MM.1S (cell line): ENCODE measurements at regions not wholly inside any gene's neighbourhood (a gene's known extent, or its start where the extent isn't known, plus 50 kb on each side); places are given as distances from the start of the nearest gene placed in this dataset.

Experiments used
- CTCF ChIP-seq: fragments of 300-600 bp; sonication (generic); IDR thresholded peaks from 2 replicates; pipeline ENCODE4 v1.5.1; 2016; ENCODE audit warnings: antibody characterized with exemption, low read length, mixed read lengths
- EZH2 ChIP-seq: fragments of 300-600 bp; sonication (generic); optimal IDR thresholded peaks from 2 replicates; pipeline ENCODE3; 2017; ENCODE audit warnings: low read depth, mild to moderate bottlenecking, antibody characterized with exemption, low read length, mixed read lengths

- no peak for TF ChIP-seq CTCF
- no peak for TF ChIP-seq EZH2
Measured at GRCh38 chr12:42762395-42762925, 172.9 kb upstream of the PRICKLE1 start.
